Kidney capillary endothelial cell (primary cell): ENCODE measurements at regions not wholly inside any gene's neighbourhood (a gene's known extent, or its start where the extent isn't known, plus 50 kb on each side); places are given as distances from the start of the nearest gene placed in this dataset.
A peak's percentile ranks its signal among the peaks of the same experiment; 100 is the strongest.

Experiments used
- DNase-seq: peaks from one replicate; pipeline ENCODE4 v3.0.0-alpha.2; 2018; ENCODE audit warnings: low spot score

- DNase-seq, result no peak
Observed at GRCh38 chr3:148226246-148226645, 471.5 kb upstream of the AGTR1 start.

- no peak for DNase-seq
Observed at GRCh38 chr3:148227534-148227933, 470.2 kb upstream of the AGTR1 start.

- no peak for DNase-seq
Observed at GRCh38 chr3:148229107-148229506, 468.6 kb upstream of the AGTR1 start.

- no peak for DNase-seq
Observed at GRCh38 chr3:148230473-148230872, 467.2 kb upstream of the AGTR1 start.

GRCh38 chr3:148232389-148232788, 465.3 kb upstream of the AGTR1 start:
- DNase-seq, result no peak

GRCh38 chr3:148233403-148233802, 464.3 kb upstream of the AGTR1 start:
- DNase-seq, result no peak

- DNase-seq, result no peak
Observed at GRCh38 chr3:148234536-148234935, 463.2 kb upstream of the AGTR1 start.

- DNase-seq, result no peak
Observed at GRCh38 chr3:148235566-148235965, 462.1 kb upstream of the AGTR1 start.

- no peak for DNase-seq
Observed at GRCh38 chr3:148238421-148238821, 459.3 kb upstream of the AGTR1 start.

GRCh38 chr3:148240351-148240750, 457.4 kb upstream of the AGTR1 start:
- peak; percentile 1 for DNase-seq

- no peak for DNase-seq
Observed at GRCh38 chr3:148243609-148244008, 454.1 kb upstream of the AGTR1 start.

- no peak for DNase-seq
Observed at GRCh38 chr3:148246291-148246923, 451.3 kb upstream of the AGTR1 start.

- no peak for DNase-seq
Observed at GRCh38 chr3:148253713-148254112, 444.0 kb upstream of the AGTR1 start.

- no peak for DNase-seq
Observed at GRCh38 chr3:148254402-148254801, 443.3 kb upstream of the AGTR1 start.

GRCh38 chr3:148255981-148256969, 441.4 kb upstream of the AGTR1 start:
- DNase-seq, result no peak

GRCh38 chr3:148262980-148263379, 434.7 kb upstream of the AGTR1 start:
- DNase-seq, result no peak

GRCh38 chr3:148265841-148266240, 431.9 kb upstream of the AGTR1 start:
- no peak for DNase-seq

GRCh38 chr3:148266341-148266740, 431.4 kb upstream of the AGTR1 start:
- DNase-seq, result no peak

GRCh38 chr3:148269816-148270215, 427.9 kb upstream of the AGTR1 start:
- DNase-seq, result no peak

GRCh38 chr3:148280623-148281242, 417.0 kb upstream of the AGTR1 start:
- no peak for DNase-seq

GRCh38 chr3:148289159-148289558, 408.5 kb upstream of the AGTR1 start:
- no peak for DNase-seq

GRCh38 chr3:148297013-148297412, 400.7 kb upstream of the AGTR1 start:
- no peak for DNase-seq

GRCh38 chr3:148307443-148307843, 390.3 kb upstream of the AGTR1 start:
- DNase-seq, result no peak
